ENCODE measurements at regions not wholly inside any gene's neighbourhood (a gene's known extent, or its start where the extent isn't known, plus 50 kb on each side); places are given as distances from the start of the nearest gene placed in this dataset.
A peak's percentile ranks its signal among the peaks of the same experiment; 100 is the strongest.

DNA sequence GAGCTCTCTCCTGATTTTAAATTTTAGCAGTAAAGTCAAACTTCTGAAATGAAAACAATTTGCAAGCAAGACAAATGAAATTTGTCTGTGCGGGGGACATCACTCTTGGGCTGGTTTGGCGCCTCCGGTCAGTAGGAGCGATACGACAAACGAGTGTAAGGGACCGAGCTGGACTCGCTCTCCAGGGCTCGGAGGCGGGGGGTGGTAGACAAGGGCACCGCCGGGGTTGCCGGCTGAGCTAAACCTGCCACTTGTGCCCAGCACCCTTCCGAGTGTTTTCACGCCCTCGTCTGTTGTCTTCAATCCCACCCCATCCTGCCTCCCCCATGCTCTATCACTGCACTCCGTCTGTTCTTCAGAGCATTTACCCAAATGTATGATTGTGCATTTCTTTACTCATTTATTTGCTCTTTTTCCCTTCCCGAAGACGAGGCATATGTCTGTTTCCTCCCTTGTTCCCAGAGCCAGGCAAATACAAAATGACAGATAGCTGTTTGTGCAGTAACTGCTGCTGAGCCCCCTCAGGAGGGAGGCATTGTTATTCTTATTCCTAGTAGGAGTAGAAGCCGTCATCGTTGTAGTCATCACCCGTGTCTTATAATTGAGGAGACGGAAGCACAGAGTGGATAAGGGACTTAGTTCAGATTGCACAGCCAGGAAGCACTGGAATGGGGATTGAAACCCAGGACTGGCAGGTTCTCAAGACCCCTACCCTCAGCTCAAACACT lies 62.8 kb upstream of the APCDD1L start:
- H3K79me1 ChIP-seq (ENCODE audit: low read depth in 1 of 2, low read length in 2 of 2) = no peaks in the 10 kb centered on the region
- CTCF ChIA-PET = no interaction called here
- TF ChIP-seq NFE2L2 (IDR thresholded peaks at IDR 0.05; ENCODE audit: low read depth, low read length) (no peak), RFX5 (IDR thresholded peaks at IDR 0.05; ENCODE audit: low read depth, low read length) (no peak), CHD1 (IDR thresholded peaks at IDR 0.05; ENCODE audit: low read depth, low read length) (no peak), SMC3 (IDR thresholded peaks at IDR 0.05; ENCODE audit: low read depth, low read length) (no peak), MAZ (IDR thresholded peaks at IDR 0.05; ENCODE audit: borderline replicate concordance, low read depth, low read length) (no peak), RCOR1 (IDR thresholded peaks at IDR 0.05; ENCODE audit: insufficient replicate concordance, low read length) (no peak), RAD21 (IDR thresholded peaks at IDR 0.05; ENCODE audit: low read length) (no peak), MAFK (IDR thresholded peaks at IDR 0.05; ENCODE audit: low read depth, low read length) (no peak), CEBPB (IDR thresholded peaks at IDR 0.05; ENCODE audit: low read depth, low read length) (no peak), POLR2A (IDR thresholded peaks at IDR 0.05; ENCODE audit: low read depth, low read length) (no peak), BHLHE40 (IDR thresholded peaks at IDR 0.05; ENCODE audit: low read depth, low read length) (no peak), MXI1 (IDR thresholded peaks at IDR 0.05; ENCODE audit: borderline replicate concordance, low read depth, low read length) (no peak), FOS (IDR thresholded peaks at IDR 0.05; ENCODE audit: low read depth, low read length) (no peak)
- TF ChIP-seq, protein P1, sequence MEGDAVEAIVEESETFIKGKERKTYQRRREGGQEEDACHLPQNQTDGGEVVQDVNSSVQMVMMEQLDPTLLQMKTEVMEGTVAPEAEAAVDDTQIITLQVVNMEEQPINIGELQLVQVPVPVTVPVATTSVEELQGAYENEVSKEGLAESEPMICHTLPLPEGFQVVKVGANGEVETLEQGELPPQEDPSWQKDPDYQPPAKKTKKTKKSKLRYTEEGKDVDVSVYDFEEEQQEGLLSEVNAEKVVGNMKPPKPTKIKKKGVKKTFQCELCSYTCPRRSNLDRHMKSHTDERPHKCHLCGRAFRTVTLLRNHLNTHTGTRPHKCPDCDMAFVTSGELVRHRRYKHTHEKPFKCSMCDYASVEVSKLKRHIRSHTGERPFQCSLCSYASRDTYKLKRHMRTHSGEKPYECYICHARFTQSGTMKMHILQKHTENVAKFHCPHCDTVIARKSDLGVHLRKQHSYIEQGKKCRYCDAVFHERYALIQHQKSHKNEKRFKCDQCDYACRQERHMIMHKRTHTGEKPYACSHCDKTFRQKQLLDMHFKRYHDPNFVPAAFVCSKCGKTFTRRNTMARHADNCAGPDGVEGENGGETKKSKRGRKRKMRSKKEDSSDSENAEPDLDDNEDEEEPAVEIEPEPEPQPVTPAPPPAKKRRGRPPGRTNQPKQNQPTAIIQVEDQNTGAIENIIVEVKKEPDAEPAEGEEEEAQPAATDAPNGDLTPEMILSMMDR (conservative IDR thresholded peaks at IDR 0.05; ENCODE audit: low read depth, low read length) = no peak
- TF ChIP-seq, protein P2, sequence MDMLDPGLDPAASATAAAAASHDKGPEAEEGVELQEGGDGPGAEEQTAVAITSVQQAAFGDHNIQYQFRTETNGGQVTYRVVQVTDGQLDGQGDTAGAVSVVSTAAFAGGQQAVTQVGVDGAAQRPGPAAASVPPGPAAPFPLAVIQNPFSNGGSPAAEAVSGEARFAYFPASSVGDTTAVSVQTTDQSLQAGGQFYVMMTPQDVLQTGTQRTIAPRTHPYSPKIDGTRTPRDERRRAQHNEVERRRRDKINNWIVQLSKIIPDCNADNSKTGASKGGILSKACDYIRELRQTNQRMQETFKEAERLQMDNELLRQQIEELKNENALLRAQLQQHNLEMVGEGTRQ (IDR thresholded peaks at IDR 0.05; ENCODE audit: low read depth, low read length) = no peak
- TF ChIP-seq, protein P3, sequence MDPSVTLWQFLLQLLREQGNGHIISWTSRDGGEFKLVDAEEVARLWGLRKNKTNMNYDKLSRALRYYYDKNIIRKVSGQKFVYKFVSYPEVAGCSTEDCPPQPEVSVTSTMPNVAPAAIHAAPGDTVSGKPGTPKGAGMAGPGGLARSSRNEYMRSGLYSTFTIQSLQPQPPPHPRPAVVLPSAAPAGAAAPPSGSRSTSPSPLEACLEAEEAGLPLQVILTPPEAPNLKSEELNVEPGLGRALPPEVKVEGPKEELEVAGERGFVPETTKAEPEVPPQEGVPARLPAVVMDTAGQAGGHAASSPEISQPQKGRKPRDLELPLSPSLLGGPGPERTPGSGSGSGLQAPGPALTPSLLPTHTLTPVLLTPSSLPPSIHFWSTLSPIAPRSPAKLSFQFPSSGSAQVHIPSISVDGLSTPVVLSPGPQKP (IDR thresholded peaks at IDR 0.05; ENCODE audit: borderline replicate concordance, low read depth, low read length) = no peak

More for the DNA sequence above, 62.8 kb upstream of the APCDD1L start:
- no peak overlapping the region; the same call in 1 of the 2 replicates for H3K23ac ChIP-seq (ENCODE audit: low read depth, low read length)
- 92% methylated on average over 13 of the region's 23 CpGs; no CpG with 5 or more reads in 1 of the 2 experiments for WGBS, 2 experiments (ENCODE audit: extremely low coverage in 2 of 2, insufficient read length in 1 of 2)
- no peak overlapping the region for H2BK120ac ChIP-seq (ENCODE audit: low read depth, low read length)
- no peak overlapping the region for H3K18ac ChIP-seq (ENCODE audit: low read depth, low read length)
- no peak overlapping the region for H4K8ac ChIP-seq (ENCODE audit: low read depth in 2 of 2, low read length in 2 of 2)
- no peak overlapping the region for H2BK20ac ChIP-seq (ENCODE audit: low read depth, low read length)
- no peaks in the 10 kb centered on the region for H4K20me1 ChIP-seq (ENCODE audit: insufficient read depth, low read length)
- H3K14ac ChIP-seq (replicated peaks; ENCODE audit: low read depth, low read length) = no peak overlapping the region
- H2AK5ac ChIP-seq (ENCODE audit: low read depth, low read length) = no peak overlapping the region
- no peaks in the 10 kb centered on the region for H3K4me1 ChIP-seq (ENCODE audit: control insufficient read depth, insufficient read depth, low read length)
- no peak overlapping the region for H2AFZ ChIP-seq (replicated peaks; ENCODE audit: low read length, poor library complexity)
- H3K9me1 ChIP-seq (ENCODE audit: insufficient read depth, low read length) = 0 out of 2 replicates have a peak, but pooled peaks cover 2% of the 10 kb centered on the region
- H3K56ac ChIP-seq (ENCODE audit: extremely low read depth, insufficient read depth, low read length) = no peak overlapping the region
- no peaks in the 10 kb centered on the region for H3K9me3 ChIP-seq (ENCODE audit: control insufficient read depth, insufficient read depth, low read length)
- BruUV-seq (replicated peaks) = no TSS peak
- no peak overlapping the region for H2AK9ac ChIP-seq (replicated peaks; ENCODE audit: low read depth, low read length, poor library complexity)
- H4K5ac ChIP-seq (ENCODE audit: low read depth, low read length) = no peak overlapping the region
- ATAC-seq (ENCODE audit: low read depth) (no peak), DNase-seq (no peak)
- no peak overlapping the region for H2BK5ac ChIP-seq (ENCODE audit: low read depth, low read length, poor library complexity, severe bottlenecking)
- no peak overlapping the region for H3K9ac ChIP-seq (ENCODE audit: low read depth, low read length)
- H3K4me3 ChIP-seq (ENCODE audit: insufficient read depth, low read depth, low read length) = no peak overlapping the region
- intact Hi-C loops (cut with micrococcal nuclease) (no loop called here), in situ Hi-C loops (cut with MboI; ENCODE audit: low sequenced_read_pairs) (no loop called here), dilution Hi-C loops (cut with HindIII; ENCODE audit: low sequenced_read_pairs, unreplicated experiment) (no loop called here)
- peak overlapping the region; percentile 5; the same call in 1 of the 2 replicates for H3K4ac ChIP-seq (ENCODE audit: low read depth, low read length)
- no peak overlapping the region for H3K4me2 ChIP-seq (ENCODE audit: low read depth, low read length)
- POLR2A ChIA-PET (ENCODE audit: unreplicated experiment) = no interaction called here
- no peaks in the 10 kb centered on the region for H3K36me3 ChIP-seq (ENCODE audit: control insufficient read depth, insufficient read depth, low read length)
- H3K27me3 ChIP-seq (ENCODE audit: control insufficient read depth, insufficient read depth, low read length) = peaks cover 4% of the 10 kb centered on the region; the same call in 1 of the 2 replicates
- no peak overlapping the region for H4K91ac ChIP-seq (ENCODE audit: insufficient read depth, low read depth, low read length)
- H3K27ac ChIP-seq (ENCODE audit: insufficient read depth, low read length) = no peak overlapping the region
- no peak overlapping the region for H2BK15ac ChIP-seq (ENCODE audit: low read depth, low read length)

Measured in IMR-90 (cell line).